ENCODE measurements at regions not wholly inside any gene's neighbourhood (a gene's known extent, or its start where the extent isn't known, plus 50 kb on each side); places are given as distances from the start of the nearest gene placed in this dataset.

- Mint-ChIP-seq H3K4me1 (no peaks in the 10 kb centered on the region), H3K9me3 (no peaks in the 10 kb centered on the region), H3K27me3 (ENCODE audit: low read depth) (no peaks in the 10 kb centered on the region), H3K4me3 (no peak overlapping the region), H3K36me3 (no peaks in the 10 kb centered on the region), H3K27ac (no peak overlapping the region)
- no peak for DNase-seq (ENCODE audit: low spot score in 2 of 2, unreplicated experiment in 2 of 2)
- TF ChIP-seq CTCF (IDR thresholded peaks at IDR 0.05; ENCODE audit: unreplicated experiment), result no peak
Measured at GRCh38 chr3:161987933-161988332, 491.3 kb downstream of the OTOL1 start.

- no peak for TF ChIP-seq CTCF (IDR thresholded peaks at IDR 0.05; ENCODE audit: unreplicated experiment)
- H3K36me3 Mint-ChIP-seq, result no peaks in the 10 kb centered on the region
- DNase-seq (ENCODE audit: low spot score in 2 of 2, unreplicated experiment in 2 of 2), result no peak
- H3K27ac Mint-ChIP-seq, result no peak overlapping the region
- H3K4me3 Mint-ChIP-seq, result no peak overlapping the region
- H3K27me3 Mint-ChIP-seq (ENCODE audit: low read depth), result no peaks in the 10 kb centered on the region
- no peaks in the 10 kb centered on the region for H3K9me3 Mint-ChIP-seq
- H3K4me1 Mint-ChIP-seq, result no peaks in the 10 kb centered on the region
Measured at GRCh38 chr3:161989012-161989411, 492.4 kb downstream of the OTOL1 start.

GRCh38 chr3:161990036-161990435 is 493.4 kb downstream of the OTOL1 start:
- Mint-ChIP-seq H3K9me3 (no peaks in the 10 kb centered on the region), H3K4me1 (no peaks in the 10 kb centered on the region), H3K27ac (no peak overlapping the region), H3K27me3 (ENCODE audit: low read depth) (no peaks in the 10 kb centered on the region), H3K36me3 (no peaks in the 10 kb centered on the region), H3K4me3 (no peak overlapping the region)
- DNase-seq (ENCODE audit: low spot score in 2 of 2, unreplicated experiment in 2 of 2), result no peak
- TF ChIP-seq CTCF (IDR thresholded peaks at IDR 0.05; ENCODE audit: unreplicated experiment), result no peak

GRCh38 chr3:161991901-161992540 is 495.4 kb downstream of the OTOL1 start:
- H3K36me3 Mint-ChIP-seq, result no peaks in the 10 kb centered on the region
- no peak for TF ChIP-seq CTCF (IDR thresholded peaks at IDR 0.05; ENCODE audit: unreplicated experiment)
- no peak for DNase-seq (ENCODE audit: low spot score in 2 of 2, unreplicated experiment in 2 of 2)
- H3K4me3 Mint-ChIP-seq, result no peak overlapping the region
- no peaks in the 10 kb centered on the region for H3K9me3 Mint-ChIP-seq
- H3K27ac Mint-ChIP-seq, result no peak overlapping the region
- no peaks in the 10 kb centered on the region for H3K4me1 Mint-ChIP-seq
- no peaks in the 10 kb centered on the region for H3K27me3 Mint-ChIP-seq (ENCODE audit: low read depth)

- Mint-ChIP-seq H3K4me3 (no peak overlapping the region), H3K27ac (no peak overlapping the region), H3K4me1 (no peaks in the 10 kb centered on the region), H3K9me3 (peaks cover 52% of the 10 kb centered on the region), H3K27me3 (ENCODE audit: low read depth) (no peaks in the 10 kb centered on the region), H3K36me3 (peaks cover 3% of the 10 kb centered on the region)
- no peak for DNase-seq (ENCODE audit: low spot score in 2 of 2, unreplicated experiment in 2 of 2)
- no peak for TF ChIP-seq CTCF (IDR thresholded peaks at IDR 0.05; ENCODE audit: unreplicated experiment)
Measured at GRCh38 chr3:161999846-162000245, 503.2 kb downstream of the OTOL1 start.

GRCh38 chr3:162007722-162008121 is 511.1 kb downstream of the OTOL1 start:
- no peak overlapping the region for H3K27ac Mint-ChIP-seq
- DNase-seq (ENCODE audit: low spot score in 2 of 2, unreplicated experiment in 2 of 2), result no peak
- no peaks in the 10 kb centered on the region for H3K27me3 Mint-ChIP-seq (ENCODE audit: low read depth)
- H3K4me1 Mint-ChIP-seq, result no peaks in the 10 kb centered on the region
- no peaks in the 10 kb centered on the region for H3K36me3 Mint-ChIP-seq
- H3K9me3 Mint-ChIP-seq, result peaks cover 16% of the 10 kb centered on the region
- no peak for TF ChIP-seq CTCF (IDR thresholded peaks at IDR 0.05; ENCODE audit: unreplicated experiment)
- H3K4me3 Mint-ChIP-seq, result no peak overlapping the region

All from mesothelial cell of epicardium (in vitro differentiated cells).